Gastroesophageal sphincter (tissue), 3 donors: ENCODE measurements at regions not wholly inside any gene's neighbourhood (a gene's known extent, or its start where the extent isn't known, plus 50 kb on each side); places are given as distances from the start of the nearest gene placed in this dataset.

Experiments
- EP300 ChIP-seq: sonication (generic); formaldehyde crosslinking; IDR thresholded peaks from one replicate; pipeline ENCODE4 v1.6.1; 2017; ENCODE audit warnings: antibody characterized with exemption, mild to moderate bottlenecking
- POLR2A ChIP-seq, 2 donors: fragments of 450-650 bp; IDR thresholded peaks; one replicate each; pipeline ENCODE4 v1.6.1; 2017; ENCODE audit warnings: antibody characterized with exemption in 2 of 2, mild to moderate bottlenecking in 2 of 2, moderate library complexity in 1 of 2
- POLR2AphosphoS5 ChIP-seq: sonication (generic); formaldehyde crosslinking; IDR thresholded peaks from one replicate; pipeline ENCODE4 v1.6.1; 2017; ENCODE audit warnings: antibody characterized with exemption
- TF ChIP-seq, protein P1 (sequence below), 4 experiments: fragments of 200-600 bp in 2 of 4; fragments of 450-650 bp in 2 of 4; sonication (generic) in 1 of 4; IDR thresholded peaks; one replicate each; pipeline ENCODE4 v1.5.1; 2017 to 2019; ENCODE audit warnings: antibody characterized with exemption in 4 of 4, mild to moderate bottlenecking in 2 of 4, moderate library complexity in 2 of 4

DNA sequence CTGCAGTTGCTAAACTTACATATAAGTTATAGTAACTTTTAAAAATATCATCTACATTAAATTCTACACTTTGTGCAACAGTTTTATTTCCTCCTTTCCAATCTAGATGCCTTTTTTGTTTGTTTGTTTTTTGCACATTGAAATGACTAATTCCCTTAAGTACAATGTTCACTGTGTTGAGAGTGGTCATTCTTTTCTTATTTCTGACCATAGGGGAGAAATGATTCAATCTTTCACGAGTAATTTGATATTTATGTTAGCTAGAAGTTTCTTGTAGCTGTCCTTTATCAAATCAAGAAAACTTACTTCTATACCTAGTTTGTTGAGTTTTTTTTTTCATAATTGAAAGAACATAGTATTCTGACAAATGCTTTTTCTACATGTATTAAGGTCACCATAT, 85.0 kb upstream of the CBLB start:
- TF ChIP-seq, protein P1, sequence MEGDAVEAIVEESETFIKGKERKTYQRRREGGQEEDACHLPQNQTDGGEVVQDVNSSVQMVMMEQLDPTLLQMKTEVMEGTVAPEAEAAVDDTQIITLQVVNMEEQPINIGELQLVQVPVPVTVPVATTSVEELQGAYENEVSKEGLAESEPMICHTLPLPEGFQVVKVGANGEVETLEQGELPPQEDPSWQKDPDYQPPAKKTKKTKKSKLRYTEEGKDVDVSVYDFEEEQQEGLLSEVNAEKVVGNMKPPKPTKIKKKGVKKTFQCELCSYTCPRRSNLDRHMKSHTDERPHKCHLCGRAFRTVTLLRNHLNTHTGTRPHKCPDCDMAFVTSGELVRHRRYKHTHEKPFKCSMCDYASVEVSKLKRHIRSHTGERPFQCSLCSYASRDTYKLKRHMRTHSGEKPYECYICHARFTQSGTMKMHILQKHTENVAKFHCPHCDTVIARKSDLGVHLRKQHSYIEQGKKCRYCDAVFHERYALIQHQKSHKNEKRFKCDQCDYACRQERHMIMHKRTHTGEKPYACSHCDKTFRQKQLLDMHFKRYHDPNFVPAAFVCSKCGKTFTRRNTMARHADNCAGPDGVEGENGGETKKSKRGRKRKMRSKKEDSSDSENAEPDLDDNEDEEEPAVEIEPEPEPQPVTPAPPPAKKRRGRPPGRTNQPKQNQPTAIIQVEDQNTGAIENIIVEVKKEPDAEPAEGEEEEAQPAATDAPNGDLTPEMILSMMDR (IDR thresholded peaks at IDR 0.05) = no peak
- TF ChIP-seq POLR2A (IDR thresholded peaks at IDR 0.05) (no peak), POLR2AphosphoS5 (no peak), EP300 (no peak)
